Glomerular visceral epithelial cell (primary cell): ENCODE measurements at regions not wholly inside any gene's neighbourhood (a gene's known extent, or its start where the extent isn't known, plus 50 kb on each side); places are given as distances from the start of the nearest gene placed in this dataset.
"Not testable (repeated sequence)": the region's sequence is repeated elsewhere in the genome, so short reads cannot be mapped to it uniquely, and the experiment has no call there.

ENCODE experiments used
- DNase-seq: peaks from one replicate; pipeline ENCODE4 v3.0.0-alpha.2; 2016; ENCODE audit errors: extremely low spot score

GRCh38 chr12:63040526-63041220 lies 105.7 kb upstream of the PPM1H start:
- DNase-seq: no peak

DNA sequence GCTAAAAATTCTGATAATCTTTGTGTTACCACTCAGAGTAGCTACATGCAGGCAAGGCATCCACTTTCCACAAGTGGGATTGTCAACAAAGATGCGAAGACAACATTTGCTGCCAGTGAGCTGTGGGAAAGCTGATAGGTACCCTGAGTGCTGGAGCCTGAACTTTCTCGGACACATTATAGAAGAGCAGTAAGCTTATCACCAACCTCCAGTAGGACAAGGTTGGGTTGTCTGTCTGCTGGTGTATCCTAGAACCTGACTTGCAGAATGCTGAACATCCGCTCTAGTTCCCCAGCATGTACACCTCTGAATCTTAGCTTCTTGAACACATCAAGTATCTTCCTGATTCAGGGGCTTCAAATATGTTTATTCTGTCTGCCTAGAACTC lies 103.8 kb upstream of the PPM1H start:
- DNase-seq: no peak

DNA sequence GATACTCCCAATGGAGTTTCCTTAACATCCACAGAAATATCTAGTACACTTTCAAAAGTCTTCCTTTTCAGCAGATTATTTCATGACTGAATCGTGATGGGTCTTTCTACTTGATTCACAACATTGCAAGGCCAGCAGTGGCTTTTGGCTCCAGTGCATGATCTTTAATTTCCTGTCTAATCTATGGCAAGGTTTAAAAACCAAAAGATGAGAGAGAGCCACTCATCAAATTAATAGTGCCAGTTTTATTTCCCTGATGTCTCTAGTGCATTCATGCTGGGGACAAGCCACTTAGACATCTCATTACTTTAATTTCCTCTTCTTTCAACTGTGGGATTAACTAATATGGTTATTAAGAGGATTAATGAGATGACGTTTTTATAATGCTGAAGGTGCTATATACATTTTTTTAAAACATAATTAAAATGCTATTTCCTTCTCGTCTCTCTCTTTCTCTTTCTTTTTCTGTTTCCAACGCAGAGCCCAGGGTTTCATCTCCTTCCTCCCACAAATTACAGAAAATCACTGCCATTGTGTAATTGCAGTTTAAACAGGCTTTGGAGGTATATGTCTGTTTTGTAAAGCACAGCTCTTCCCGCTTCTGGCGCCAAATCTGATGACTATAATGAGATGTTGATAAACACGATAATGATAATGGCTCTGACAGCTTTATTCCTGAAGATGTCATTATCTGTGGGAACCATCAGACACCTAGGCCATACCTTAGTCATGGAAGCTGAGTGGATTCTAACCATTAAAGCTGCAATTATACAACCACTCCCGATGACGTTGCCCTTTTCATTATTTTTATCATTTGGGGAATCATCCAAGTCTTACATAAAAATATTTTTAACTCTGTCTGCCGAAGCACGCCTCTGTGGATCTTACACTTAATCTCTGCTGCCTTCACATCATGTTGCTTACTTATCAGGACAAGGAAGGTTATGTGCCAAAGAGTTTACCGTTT lies 103.1 kb upstream of the PPM1H start:
- DNase-seq: no peak

- DNase-seq: no peak
These were observed 102.0 kb upstream of the PPM1H start for GRCh38 chr12:63036974-63037335.

- no peak for DNase-seq
These were observed 101.4 kb upstream of the PPM1H start for GRCh38 chr12:63036216-63036973.

DNA sequence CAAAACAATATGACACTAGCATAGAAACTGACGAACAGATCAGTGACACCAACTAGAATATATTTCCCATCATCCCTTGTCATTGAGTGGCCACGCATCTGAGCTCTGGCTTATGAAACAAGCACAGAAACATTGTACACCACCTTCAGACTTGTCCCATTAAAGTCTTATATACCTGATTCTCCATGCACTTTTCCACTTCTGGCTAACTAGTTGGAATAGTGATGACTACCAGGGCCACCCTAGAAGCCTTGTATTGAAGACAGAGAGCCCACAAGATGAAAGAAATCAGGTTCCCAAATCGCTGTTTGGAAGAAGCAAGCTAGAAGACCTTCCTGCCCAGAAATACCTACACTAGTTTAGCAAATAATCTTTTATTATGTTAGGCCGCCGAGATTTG lies 99.7 kb upstream of the PPM1H start:
- DNase-seq: no peak

DNA sequence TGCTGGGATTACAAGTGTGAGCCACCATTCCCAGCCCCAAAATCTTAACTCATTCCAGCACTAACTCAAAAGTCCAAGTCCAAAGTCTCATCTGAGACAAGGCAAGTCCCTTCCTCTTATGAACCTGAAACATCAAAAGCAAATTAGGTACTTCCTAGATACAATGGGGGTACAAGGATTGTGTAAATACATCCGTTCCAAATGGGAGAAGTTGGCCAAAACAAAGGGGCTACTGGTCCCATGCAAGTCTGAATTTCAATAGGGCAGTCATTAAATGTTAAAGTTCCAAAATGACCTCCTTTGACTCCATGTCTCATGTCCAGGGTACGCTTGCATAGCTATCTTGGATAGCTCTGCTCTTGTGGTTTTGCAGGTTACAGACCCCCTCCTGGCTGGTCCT lies 94.7 kb upstream of the PPM1H start:
- DNase-seq: no peak

DNA sequence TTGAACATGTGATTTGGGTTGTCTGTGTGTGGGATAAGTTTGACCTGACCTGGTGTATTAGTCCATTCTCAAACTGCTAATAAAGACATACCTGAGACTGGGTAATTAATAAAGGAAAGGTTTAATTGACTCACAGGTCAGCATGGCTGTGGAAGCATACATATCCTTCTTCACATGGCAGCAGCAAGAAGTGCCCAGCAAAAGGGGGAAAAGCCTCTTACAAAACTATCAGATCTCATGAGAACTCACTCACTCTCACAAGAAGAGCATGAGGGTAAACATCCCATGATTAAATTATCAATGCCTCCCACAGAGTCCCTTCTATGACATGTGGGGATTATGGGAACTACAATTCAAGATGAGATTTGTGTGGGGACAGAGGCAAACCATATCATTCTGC lies 94.0 kb upstream of the PPM1H start:
- no peak for DNase-seq

DNA sequence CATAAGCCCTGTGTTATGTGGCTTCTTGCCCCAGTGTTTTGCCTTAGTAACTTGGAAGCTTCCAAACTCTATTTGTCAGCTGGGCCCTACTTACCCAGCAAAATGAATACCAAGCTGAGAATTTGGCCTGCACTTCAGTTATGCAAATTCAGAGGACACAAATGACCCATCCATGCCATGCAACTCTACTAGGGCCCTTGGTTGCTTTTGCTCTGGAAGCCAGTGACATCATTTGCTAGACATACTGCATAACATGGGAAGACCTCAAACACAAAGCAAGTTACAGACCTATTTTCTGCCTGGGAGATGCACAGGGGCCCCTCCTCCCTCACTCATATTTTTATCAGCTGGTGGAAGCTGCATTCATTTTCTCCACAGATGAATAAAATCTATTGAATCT lies 90.2 kb upstream of the PPM1H start:
- no peak for DNase-seq

GRCh38 chr12:63023926-63024325 lies 89.0 kb upstream of the PPM1H start:
- no peak for DNase-seq

DNA sequence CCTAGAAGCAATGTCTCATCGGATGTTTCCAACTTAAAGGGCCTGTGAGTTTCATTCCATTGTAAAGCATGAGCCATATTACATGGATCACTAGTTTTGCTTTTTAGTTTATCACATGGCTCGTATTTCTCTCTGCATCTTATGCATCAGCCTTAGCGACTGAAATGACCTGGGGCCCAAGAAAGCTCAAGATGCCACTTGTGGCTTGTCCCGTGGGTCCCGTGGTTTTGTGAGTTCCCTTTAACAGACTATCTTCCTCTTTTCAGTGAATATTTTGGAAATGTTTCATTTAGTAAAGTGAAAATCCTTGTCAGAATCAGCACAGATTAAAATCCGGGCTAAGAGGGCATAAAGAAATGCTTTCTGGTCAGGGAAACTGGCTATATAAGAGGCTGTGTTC lies 86.2 kb upstream of the PPM1H start:
- peak; percentile 8 for DNase-seq

DNA sequence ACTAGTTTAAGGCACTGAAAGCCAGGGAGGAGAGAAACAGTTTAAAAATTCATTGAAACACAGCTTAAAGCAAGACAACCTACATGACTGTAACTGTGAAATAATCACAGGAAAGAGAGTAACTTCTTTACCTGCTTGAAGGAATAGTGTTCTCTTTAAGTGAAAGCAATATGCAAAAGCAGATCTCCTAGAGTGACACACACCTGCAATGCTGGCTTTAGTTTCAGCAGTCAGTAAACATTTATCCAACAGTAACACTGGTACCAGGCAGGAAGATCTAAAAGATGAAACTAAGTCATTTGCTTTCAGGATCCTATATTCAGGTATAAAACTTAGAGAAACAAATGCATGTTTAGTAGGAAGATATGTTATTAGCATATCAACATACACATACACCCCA lies 85.3 kb upstream of the PPM1H start:
- no peak for DNase-seq

DNA sequence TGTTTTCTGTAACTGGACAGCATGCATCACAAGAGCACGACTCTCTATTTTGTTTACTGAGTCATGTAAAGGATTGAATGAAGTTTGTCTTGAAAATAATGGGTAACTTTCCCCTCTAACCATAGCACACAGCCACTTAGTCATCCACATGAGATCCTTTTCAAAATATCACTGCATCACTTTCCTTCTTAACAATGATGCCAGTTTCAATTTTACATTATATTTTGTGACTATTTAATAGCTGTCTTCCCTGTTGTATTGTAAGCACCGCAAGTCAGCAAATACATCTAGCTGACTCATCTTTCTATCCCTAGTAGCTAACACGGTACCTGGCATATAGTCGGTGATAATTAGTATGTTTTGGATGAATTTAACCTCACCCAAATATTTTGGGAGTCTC lies 83.3 kb upstream of the PPM1H start:
- no peak for DNase-seq

- DNase-seq: no peak
These were observed 78.4 kb upstream of the PPM1H start for GRCh38 chr12:63013302-63013701.

- no peak for DNase-seq
These were observed 75.7 kb upstream of the PPM1H start for GRCh38 chr12:63010698-63011097.

- DNase-seq: no peak
These were observed 73.4 kb upstream of the PPM1H start for GRCh38 chr12:63008372-63008771.

DNA sequence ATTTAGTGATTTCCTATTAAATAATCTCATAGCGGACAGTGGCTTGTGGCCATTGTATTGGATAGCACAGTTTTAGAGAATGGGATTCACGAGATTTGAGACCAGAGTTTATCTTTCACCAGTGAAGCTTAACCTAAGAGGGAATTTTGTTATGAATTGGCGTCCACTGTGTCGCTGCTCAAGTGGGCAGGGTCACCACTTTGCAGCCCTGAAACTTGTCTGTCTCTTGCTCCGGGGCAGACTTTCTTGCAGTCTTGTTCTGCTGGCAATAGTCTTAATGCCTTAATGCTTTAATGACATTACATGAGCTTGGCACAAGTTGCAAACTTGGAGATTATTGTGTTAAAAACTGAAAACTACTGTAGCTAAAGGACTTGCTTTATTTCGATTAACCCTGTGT lies 72.8 kb upstream of the PPM1H start:
- DNase-seq: no peak

GRCh38 chr12:63006536-63006935 lies 71.6 kb upstream of the PPM1H start:
- DNase-seq: no peak

- DNase-seq: no peak
These were observed 70.4 kb upstream of the PPM1H start for GRCh38 chr12:63005382-63005781.

- no peak for DNase-seq
These were observed 68.4 kb upstream of the PPM1H start for GRCh38 chr12:63003223-63003819.

DNA sequence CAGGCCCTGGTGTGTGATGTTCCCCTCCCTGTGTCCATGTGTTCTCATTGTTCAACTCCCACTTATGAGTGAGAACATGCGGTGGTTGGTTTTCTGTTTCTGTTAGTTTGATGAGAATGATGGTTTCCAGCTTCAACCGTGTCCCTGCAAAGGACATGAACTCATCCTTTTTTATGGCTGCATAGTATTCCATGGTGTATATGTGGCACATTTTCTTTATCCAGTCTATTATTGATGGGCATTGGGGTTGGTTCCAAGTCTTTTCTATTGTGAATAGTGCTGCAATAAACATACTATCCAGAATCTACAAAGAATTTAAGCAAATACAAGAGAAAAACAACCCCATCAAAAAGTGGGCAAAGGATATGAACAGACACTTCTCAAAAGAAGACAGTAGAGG lies 67.1 kb upstream of the PPM1H start:
- not testable (repeated sequence) for DNase-seq

GRCh38 chr12:62998454-62998853 lies 63.5 kb upstream of the PPM1H start:
- DNase-seq: no peak
